HG03097 (cell line): ENCODE measurements at regions not wholly inside any gene's neighbourhood (a gene's known extent, or its start where the extent isn't known, plus 50 kb on each side); places are given as distances from the start of the nearest gene placed in this dataset.

Experiments used
- ATAC-seq: cut with Tn5 transposase; IDR thresholded peaks from one replicate; pipeline ENCODE4 v1.9.1; 2021; ENCODE audit not compliant: unreplicated experiment, low FRiP score

GRCh38 chr17:71986886-71987285 is 133.9 kb upstream of the SOX9 start:
- ATAC-seq = no peak

DNA sequence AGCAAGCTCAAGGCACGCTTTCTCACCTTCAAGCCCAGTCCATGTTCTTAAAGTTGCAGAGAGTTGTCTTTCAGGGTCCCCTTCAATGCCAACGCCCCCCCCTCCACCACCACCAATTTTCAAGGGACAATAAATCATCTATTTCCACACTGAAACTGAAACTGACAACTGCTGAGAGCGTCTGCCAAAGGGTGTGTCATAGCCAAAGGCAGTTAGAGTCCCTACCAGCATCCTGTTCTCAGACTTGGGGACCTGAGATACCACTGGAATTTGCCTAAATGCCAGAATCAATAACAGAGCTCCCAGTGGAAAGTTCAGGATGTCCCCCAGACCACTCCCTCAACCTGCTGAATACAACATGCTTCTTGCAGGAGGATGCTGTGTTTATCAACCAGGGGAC is 133.2 kb upstream of the SOX9 start:
- ATAC-seq = no peak

- ATAC-seq = no peak
These were observed 131.7 kb upstream of the SOX9 start for GRCh38 chr17:71989117-71989516.

DNA sequence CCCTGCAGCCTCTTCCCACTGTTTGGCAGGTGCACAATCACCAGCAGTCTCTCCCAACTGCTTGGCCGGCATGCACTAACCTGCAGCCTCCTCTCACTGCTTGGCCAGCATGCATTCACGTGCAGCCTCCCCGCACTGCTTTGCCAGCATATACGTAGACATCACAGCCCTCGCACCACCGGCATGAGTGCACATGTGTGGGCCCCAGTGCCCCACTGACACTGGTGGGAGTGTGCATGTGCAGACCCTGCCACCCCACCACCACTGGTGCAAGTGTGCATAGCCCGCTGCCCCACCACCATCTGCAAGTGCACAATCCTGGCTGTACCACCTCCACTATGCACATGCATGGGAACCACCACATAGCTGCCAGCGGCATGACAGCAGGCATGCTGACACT is 127.5 kb upstream of the SOX9 start:
- ATAC-seq = no peak

DNA sequence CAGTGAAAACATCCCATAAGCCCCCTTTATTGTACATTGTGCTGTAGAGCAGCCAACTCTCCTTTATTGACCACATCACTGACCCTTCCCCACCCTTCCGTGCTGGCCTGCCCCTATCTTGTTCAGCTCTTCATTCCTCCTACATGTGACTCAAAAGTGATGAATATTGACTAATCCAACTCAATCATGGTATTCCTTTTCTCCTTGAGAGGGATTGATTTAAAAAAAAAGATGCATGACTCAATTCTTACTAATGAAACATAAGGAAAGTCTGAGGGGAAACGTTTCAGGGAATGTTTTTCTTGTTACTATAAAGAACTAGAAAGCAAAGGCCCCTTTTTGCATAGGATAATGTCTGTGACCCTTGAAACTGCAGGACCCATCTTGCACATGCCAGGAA is 125.2 kb upstream of the SOX9 start:
- ATAC-seq = no peak

DNA sequence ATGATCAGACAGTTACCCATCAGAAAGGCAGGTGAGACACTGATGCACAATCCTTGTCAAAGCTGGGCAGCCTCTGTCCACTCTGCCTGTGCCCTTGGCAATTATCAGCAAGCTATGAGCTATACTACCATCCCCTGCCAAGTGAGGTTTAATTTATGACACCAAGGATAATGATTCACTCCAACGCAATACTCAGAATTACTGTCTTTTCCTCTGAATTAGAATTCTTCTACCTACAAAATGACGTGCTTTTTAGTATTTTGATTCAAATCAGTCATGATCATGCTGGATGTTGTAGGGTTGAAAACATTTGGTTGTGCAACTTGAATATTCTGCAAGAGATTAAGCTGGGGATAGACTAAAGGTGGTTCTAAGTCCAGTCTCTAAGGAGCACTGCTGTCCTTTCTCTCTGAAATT is 116.8 kb upstream of the SOX9 start:
- ATAC-seq = no peak

GRCh38 chr17:72004611-72005331 is 116.0 kb upstream of the SOX9 start:
- ATAC-seq = no peak

- ATAC-seq = no peak
These were observed 115.3 kb upstream of the SOX9 start for GRCh38 chr17:72005332-72006163.

- no peak for ATAC-seq
These were observed 112.5 kb upstream of the SOX9 start for GRCh38 chr17:72008236-72008876.

GRCh38 chr17:72011561-72011960 is 109.3 kb upstream of the SOX9 start:
- no peak for ATAC-seq

- no peak for ATAC-seq
These were observed 99.3 kb upstream of the SOX9 start for GRCh38 chr17:72021417-72022041.

GRCh38 chr17:72022328-72023275 is 98.2 kb upstream of the SOX9 start:
- ATAC-seq = no peak

- no peak for ATAC-seq
These were observed 96.4 kb upstream of the SOX9 start for GRCh38 chr17:72024457-72024856.

DNA sequence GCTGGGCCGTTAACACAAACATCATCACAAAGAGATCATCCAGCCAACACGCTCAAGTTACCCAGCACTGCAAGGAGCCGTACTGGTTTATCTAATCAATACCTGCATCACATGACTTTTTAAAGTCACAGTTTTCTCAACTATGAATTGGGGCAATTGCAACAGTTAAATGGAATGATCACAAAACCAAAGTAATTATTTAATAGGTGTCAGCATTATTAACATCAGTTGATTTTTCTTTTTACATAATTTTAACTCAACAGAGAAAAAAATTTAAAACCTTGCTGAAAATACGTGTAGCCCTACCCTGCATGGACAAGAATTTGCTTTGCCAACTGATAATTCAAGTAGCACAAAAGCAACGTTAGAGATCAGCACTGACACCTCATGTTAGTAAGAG is 95.7 kb upstream of the SOX9 start:
- ATAC-seq = no peak

GRCh38 chr17:72030067-72030899 is 90.5 kb upstream of the SOX9 start:
- peak; percentile 79 for ATAC-seq

GRCh38 chr17:72031219-72031884 is 89.5 kb upstream of the SOX9 start:
- no peak for ATAC-seq

- ATAC-seq = no peak
These were observed 87.5 kb upstream of the SOX9 start for GRCh38 chr17:72033334-72033733.

- ATAC-seq = no peak
These were observed 86.8 kb upstream of the SOX9 start for GRCh38 chr17:72034000-72034399.

GRCh38 chr17:72038427-72038826 is 82.4 kb upstream of the SOX9 start:
- no peak for ATAC-seq
